ENCODE measurements at regions not wholly inside any gene's neighbourhood (a gene's known extent, or its start where the extent isn't known, plus 50 kb on each side); places are given as distances from the start of the nearest gene placed in this dataset.

GRCh38 chr3:29072611-29073010 is 208.3 kb upstream of the RBMS3 start:
- TF ChIP-seq CTCF (conservative IDR thresholded peaks at IDR 0.05 in 1 of 2, IDR thresholded peaks at IDR 0.05 in 1 of 2; ENCODE audit: low read depth in 1 of 2, low read length in 2 of 2) (no peak), EZH2 (IDR thresholded peaks at IDR 0.05; ENCODE audit: low read length, missing control alignments) (no peak)

All from fibroblast of lung (primary cell).